Urinary bladder (tissue), 3 donors: ENCODE measurements at regions not wholly inside any gene's neighbourhood (a gene's known extent, or its start where the extent isn't known, plus 50 kb on each side); places are given as distances from the start of the nearest gene placed in this dataset.

Experiments used
- DNase-seq: peaks from one replicate; pipeline ENCODE4 v3.0.0-alpha.2; 2015; ENCODE audit errors: extremely low spot score
- H3K27ac ChIP-seq: one replicate; pipeline ENCODE4 v1.5.1; 2013; ENCODE audit warnings: low read depth, mild to moderate bottlenecking, moderate library complexity
- H3K36me3 ChIP-seq: one replicate; pipeline ENCODE4 v1.6.1; 2013; ENCODE audit warnings: mild to moderate bottlenecking, moderate library complexity; ENCODE audit not compliant: insufficient read depth
- H3K4me1 ChIP-seq: one replicate; pipeline ENCODE4 v1.6.1; 2013; ENCODE audit warnings: mild to moderate bottlenecking, moderate library complexity; ENCODE audit not compliant: insufficient read depth
- H3K4me3 ChIP-seq: one replicate; pipeline ENCODE4 v1.5.1; 2013; ENCODE audit warnings: low read depth, low read length
- WGBS: extraction: QIAGEN DNeasy Blood & Tissue Kit; methylation state at CpG from one replicate; pipeline ENCODE4 v1.1.7; 2013; 5-methylcytosine and 5-hydroxymethylcytosine counted together
- donor health status: healthy with polysubstance abuse.
- donor health status: healthy.

DNA sequence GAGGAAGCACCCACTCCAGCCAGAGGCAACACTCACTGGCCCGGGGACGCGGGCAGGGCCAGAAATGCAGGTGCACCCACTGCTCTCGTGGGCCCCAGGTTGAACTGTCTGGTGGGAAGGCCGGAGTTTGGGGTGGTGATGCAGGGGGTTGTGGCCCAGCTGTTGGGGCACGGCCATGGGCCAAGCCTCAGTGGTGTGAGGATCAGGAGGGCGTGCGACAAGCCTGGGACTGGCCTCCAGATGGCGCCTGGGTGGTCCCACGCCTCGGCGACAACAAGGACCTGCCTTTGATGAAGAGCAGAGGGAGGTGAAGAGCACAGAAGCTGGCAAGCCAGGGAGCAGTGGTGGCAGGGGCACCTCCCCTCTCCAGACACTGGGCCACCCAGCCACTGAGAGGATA lies 240.8 kb downstream of the BRD1 start:
- Histone ChIP-seq H3K4me1 (no peaks in the 10 kb centered on the region), H3K27ac (no peak overlapping the region), H3K36me3 (no peaks in the 10 kb centered on the region), H3K4me3 (no peak overlapping the region)
- DNase-seq = no peak
- 77% methylated on average over 12 of the region's 12 CpGs for WGBS

DNA sequence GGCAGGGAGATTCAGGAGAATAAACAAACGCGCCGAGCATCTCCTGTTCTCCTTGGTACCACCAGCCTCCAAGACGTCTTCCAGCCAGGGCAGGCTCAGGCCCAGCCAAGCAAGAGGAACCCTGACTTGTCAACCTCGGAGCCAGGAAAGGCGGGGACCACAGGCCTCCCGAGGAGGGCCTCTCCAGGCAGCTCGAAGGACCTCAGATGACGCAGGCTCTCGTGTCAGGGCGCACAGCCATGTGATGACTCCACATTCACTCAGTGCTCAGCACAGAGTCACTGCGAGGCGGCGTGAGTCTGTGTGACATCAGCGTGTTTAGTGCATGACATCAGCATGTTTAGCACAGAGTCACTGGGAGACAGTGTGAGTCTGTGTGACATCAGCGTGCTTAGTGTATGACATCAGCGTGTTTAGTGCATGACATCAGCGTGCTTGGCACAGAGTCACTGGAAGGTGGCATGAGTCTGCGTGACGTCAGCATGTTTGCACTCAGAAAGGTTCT lies 241.4 kb downstream of the BRD1 start:
- H3K36me3 ChIP-seq = no peaks in the 10 kb centered on the region
- H3K4me3 ChIP-seq = no peak overlapping the region
- no peak for DNase-seq
- H3K27ac ChIP-seq = no peak overlapping the region
- 67% methylated on average over 20 of the region's 20 CpGs for WGBS
- no peaks in the 10 kb centered on the region for H3K4me1 ChIP-seq

DNA sequence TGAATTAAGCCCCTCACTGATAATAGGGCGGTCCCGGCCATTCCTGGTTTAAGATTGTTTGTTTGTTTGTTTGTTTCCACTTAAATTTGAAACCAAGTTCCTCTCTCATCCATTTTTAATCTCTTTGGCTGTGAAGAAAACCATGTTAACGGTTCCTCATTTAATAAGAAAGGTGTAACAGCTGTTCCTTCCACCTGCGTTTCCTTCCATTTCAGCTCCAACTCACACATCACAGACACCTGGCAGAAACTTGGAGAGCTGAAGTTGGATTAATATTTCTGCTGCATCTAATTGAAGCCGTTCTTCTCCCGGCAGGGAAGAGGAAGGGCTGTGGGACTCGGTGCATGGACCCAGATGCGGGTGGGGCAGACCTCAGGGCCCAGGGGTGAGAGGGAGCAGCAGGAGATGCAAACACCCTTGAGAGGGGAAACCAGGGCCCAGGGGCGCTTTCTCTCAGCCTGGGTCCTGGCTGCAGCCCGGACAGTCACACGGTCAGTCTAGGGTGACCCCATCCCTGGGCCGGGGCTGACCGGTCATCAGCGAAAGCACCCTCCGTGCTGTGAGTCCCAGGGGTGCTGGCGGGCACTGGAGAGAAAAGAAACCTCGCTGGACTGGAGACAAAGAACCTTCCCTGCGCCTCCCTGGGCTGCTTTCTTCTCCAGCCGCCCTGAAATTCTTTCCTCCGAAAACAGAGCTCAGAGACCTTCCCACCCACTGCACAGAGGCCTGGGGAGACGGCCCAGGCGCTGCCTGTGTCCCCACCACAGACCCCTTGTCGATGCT lies 242.0 kb downstream of the BRD1 start:
- WGBS = 83% methylated on average over 23 of the region's 23 CpGs
- Histone ChIP-seq H3K36me3 (no peaks in the 10 kb centered on the region), H3K27ac (no peak overlapping the region), H3K4me1 (no peaks in the 10 kb centered on the region), H3K4me3 (no peak overlapping the region)
- DNase-seq = no peak

DNA sequence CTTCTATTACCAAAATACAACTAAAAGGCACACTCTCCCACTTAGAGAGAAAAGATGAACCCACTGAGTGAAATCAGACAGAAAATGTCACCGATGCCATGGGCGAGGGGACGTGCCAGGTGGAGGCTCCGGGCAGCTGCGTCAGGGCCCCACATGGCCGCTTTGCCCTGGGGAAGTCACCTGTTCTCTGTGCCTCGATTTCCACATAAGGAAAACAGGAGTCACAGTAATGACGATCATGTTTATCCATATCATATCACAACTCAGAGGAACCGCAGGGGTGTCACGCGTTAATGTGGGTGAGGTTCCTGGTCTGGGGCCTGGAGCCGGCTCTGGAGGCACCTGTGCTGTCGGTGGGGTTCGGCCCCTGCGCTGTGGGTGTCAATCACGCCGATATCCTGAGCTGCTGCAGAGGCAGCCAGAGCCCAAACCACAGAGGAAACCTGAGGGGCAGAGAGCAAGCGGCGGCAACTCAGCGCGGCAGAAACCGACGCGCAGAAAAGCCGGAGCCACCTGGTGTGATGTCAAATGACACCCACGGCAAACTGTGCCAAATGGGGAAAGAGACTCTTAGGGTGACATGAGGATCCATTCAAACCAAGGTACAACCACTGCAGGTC lies 243.7 kb downstream of the BRD1 start:
- Histone ChIP-seq H3K36me3 (no peaks in the 10 kb centered on the region), H3K4me1 (no peaks in the 10 kb centered on the region), H3K4me3 (no peak overlapping the region), H3K27ac (no peak overlapping the region)
- WGBS = 90% methylated on average over 26 of the region's 26 CpGs
- DNase-seq = no peak

DNA sequence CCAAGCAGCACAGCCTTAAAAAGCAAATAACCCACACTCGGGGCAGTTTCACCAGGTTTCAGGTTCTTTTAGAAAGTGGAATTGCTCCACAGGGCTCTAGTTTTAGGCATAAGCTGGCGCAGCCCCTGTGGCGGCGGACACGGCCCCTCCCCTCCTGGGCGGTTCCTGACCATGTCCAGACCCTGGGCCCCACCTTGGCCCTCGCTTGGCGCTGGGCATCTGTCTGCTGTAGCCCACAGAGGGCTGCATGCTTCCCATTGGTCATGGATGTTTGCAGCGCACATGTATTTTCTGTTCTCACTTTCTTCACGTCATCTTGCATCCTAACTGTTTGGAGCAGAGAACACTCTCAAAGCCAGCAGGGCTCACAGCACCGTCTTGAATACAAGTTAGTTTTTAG lies 244.3 kb downstream of the BRD1 start:
- Histone ChIP-seq H3K4me3 (no peak overlapping the region), H3K36me3 (no peaks in the 10 kb centered on the region), H3K4me1 (no peaks in the 10 kb centered on the region), H3K27ac (no peak overlapping the region)
- no peak for DNase-seq
- WGBS = 74% methylated on average over 11 of the region's 11 CpGs

DNA sequence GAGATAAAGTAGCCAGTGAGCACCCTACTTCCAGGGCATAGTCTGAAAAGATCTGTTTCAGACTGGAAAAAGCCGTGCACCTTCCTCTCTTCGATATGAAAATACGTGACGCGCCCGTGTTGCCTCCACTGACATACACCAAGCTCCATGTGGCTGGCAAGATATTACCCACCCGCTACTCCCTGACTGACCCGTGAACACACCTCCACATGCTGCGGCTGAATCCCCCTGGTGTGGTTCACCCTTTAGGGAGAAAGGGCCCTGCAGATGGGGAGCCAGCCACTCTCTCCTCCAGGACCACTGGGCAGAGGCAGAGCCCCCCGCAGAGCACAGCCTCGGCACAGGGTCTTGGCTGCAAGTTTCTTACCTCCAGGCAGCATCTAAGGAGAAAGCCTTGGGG lies 245.0 kb downstream of the BRD1 start:
- 91% methylated on average over 11 of the region's 11 CpGs for WGBS
- H3K4me3 ChIP-seq = no peak overlapping the region
- no peak for DNase-seq
- H3K36me3 ChIP-seq = no peaks in the 10 kb centered on the region
- H3K4me1 ChIP-seq = no peaks in the 10 kb centered on the region
- no peak overlapping the region for H3K27ac ChIP-seq

DNA sequence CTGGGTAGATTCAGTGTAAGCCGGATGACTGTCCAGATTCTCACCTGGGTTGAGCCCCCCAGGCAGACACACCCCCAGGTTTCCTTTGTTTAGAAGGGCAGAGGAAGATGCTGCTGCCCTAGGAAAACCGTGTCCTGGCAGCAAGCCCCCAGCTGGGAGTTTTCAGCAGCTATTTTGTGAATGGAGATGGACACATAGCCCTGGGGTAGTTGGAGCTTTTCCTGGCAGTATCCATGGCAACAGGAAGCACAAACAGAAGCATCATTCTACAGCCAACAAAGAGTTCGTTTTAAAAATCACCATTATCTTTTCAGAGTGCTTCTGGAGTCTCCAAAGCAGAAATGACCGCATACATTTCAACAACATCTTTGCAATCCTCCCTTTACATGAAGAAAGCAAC lies 245.5 kb downstream of the BRD1 start:
- Histone ChIP-seq H3K4me3 (no peak overlapping the region), H3K36me3 (no peaks in the 10 kb centered on the region), H3K27ac (no peak overlapping the region), H3K4me1 (no peaks in the 10 kb centered on the region)
- WGBS = 68% methylated on average over 4 of the region's 4 CpGs
- peak; percentile 7 for DNase-seq

DNA sequence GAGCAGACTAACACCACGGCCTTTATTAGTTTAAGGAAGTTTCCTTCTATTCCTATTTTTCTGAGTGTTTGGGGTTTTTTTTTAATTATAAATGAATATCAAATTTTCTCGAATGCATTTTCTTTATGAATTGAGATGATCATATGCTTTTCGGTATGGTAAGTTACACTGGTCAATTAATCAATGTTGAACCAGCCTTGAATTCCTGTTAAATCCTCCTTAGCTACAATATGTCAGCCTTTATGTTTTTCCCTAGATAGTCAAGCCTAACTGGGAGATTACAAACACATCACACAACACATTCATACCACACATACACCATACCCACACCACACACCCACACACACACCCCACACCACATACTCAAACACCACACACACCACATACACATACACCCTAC lies 247.6 kb downstream of the BRD1 start:
- 61% methylated on average over 3 of the region's 3 CpGs for WGBS
- no peaks in the 10 kb centered on the region for H3K4me1 ChIP-seq
- no peaks in the 10 kb centered on the region for H3K36me3 ChIP-seq
- no peak for DNase-seq
- no peak overlapping the region for H3K27ac ChIP-seq
- H3K4me3 ChIP-seq = no peak overlapping the region

DNA sequence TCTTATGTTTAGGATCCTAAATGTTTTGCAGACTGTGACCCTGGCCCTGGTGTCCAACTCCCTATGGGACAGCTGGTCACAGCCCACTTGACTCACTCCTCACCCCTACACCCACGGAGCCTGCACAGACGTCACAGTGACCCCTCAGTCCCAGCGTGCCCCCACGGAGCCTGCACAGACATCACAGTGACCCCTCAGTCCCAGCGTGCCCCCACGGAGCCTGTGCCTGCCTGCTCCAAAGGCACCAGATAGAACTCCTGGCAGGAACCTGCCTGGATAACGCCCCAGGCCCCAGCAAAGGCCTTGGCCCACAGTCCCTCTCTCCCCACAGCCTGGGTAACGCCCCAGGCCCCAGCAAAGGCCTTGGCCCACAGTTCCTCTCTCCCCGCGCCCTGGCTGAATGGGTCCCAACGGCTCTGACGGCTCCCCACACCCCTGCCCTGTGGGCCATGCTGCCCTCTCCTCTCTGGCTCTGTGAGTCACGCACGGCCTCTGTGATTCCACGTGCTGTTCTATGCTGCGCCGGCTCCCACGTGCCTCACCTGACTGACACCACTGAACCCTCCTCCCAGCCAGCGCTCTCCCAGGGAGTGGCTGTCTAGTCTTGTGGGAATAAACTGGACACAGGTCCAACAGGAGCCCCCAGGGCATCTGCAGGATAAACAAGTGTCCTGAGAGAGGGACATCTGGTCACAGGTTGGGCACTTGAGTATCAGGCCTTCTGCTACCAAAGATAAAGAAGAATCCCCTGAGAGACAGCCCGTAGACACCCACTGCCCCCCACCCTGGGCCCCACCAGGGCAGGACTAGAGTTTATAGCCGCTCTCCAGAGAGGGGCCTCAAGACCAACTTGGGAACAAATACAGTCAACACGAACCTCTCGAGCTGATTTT lies 250.3 kb downstream of the BRD1 start:
- WGBS = 80% methylated on average over 23 of the region's 23 CpGs
- no peaks in the 10 kb centered on the region for H3K36me3 ChIP-seq
- no peaks in the 10 kb centered on the region for H3K4me1 ChIP-seq
- H3K4me3 ChIP-seq = no peak overlapping the region
- H3K27ac ChIP-seq = no peak overlapping the region
- no peak for DNase-seq

DNA sequence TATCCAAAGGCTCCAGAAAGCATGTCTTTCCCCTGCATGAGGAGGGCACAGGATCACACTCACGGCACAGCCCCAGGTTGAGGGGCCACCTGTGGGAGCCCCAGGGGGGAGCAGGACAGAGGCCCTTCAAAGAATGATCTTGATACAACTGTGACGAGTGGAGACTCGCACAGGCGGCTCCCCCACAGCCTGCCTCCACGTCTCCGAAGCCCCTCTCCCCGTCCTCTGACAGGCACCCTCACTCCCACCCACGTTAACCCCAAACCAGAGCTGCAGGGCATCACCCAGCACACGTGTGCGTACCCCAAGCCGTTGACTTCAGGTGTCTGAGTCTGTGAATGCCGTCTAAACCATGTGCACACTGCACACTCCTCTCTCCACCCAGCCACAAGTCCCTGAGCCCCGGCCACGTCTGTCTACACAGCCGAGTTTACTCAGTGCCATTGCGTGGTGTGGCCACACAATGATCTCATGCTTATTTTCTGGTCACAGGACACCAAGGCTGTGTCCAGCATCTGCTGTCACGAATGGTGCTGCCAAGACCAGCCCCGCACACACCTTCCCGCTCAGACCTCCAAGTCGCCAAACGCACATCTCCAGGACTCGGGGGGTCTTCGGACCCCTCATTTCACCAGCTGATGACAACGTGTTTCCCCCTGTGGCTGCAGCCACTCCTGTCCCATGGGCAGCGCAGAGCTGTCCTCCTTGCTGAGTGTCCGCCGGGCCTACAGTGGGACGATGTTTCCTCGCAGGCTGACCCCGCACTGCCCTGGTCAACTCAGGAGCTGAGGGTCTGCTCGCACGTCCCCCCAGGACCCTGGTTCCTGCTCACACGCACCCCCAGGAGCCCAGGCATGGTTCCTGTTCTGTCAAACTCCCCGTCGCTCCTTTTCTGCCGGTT lies 251.2 kb downstream of the BRD1 start:
- Histone ChIP-seq H3K36me3 (no peaks in the 10 kb centered on the region), H3K4me1 (no peaks in the 10 kb centered on the region), H3K27ac (no peak overlapping the region), H3K4me3 (no peak overlapping the region)
- 82% methylated on average over 36 of the region's 36 CpGs for WGBS
- DNase-seq = no peak

DNA sequence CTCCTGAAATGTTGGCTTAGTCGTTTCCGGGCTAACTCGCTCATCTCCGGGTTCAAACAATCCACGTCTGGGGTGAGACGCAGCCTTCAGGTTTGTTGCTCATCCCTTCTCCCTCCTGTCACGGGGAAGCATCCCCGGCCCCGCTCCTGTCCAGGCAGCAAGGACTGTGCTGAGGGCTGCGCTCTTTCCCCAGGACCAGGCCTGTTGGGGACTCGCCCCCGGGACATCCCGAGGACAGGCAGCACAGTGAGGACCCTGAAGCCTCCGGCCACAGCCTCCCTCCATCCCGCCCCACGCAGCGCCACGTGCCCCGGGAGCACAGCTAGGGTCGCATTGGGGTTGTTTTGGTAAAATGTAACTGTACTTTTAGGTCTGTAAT lies 252.0 kb downstream of the BRD1 start:
- Histone ChIP-seq H3K4me3 (no peak overlapping the region), H3K36me3 (no peaks in the 10 kb centered on the region), H3K27ac (no peak overlapping the region), H3K4me1 (no peaks in the 10 kb centered on the region)
- DNase-seq = no peak
- 89% methylated on average over 20 of the region's 20 CpGs for WGBS

DNA sequence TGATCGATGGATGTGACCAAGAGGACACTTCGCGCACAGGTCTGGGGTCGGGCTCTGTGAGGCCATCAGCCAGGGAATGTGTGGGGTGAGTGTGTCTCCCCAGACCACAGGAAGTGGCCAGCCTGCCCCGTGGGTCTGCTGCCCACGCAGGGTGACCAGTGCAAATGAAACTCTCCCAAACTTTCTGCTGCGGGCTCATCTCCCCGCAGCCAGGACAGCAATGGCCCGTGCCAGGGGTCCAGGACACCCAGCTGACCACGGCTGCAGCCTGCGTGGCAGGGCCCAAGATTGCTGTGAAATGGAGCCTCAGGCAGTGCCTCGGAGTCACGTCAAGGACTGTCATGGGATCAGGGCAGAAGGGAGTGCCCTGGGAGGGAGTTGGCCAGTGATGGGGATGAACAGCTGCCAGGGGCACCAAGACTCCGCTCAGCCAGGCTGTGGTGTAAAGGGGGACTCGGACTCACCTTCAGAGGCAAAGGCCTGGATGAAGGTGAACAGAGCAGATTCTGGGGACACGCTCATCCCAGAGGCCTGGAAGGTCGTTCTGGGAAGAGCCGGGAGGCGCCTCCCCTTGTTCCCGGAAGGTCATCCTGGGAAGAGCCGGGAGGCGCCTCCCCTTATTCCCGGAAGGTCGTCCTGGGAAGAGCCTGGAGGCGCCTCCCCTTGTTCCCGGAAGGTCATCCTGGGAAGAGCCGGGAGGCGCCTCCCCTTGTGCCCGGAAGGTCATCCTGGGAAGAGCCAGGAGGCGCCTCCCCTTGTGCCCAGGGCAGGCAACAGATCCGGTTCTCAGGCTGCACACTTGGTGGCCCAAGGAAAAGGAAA lies 252.6 kb downstream of the BRD1 start:
- Histone ChIP-seq H3K27ac (no peak overlapping the region), H3K36me3 (no peaks in the 10 kb centered on the region), H3K4me1 (no peaks in the 10 kb centered on the region), H3K4me3 (no peak overlapping the region)
- WGBS = 76% methylated on average over 31 of the region's 31 CpGs
- DNase-seq = no peak
